Activated CD8-positive, alpha-beta T cell treated with anti-CD3 and anti-CD28 coated beads, Interleukin-2, amount 10 ng/mL, durations not matched to agents 7 days and 5 days (primary cell): ENCODE measurements at regions not wholly inside any gene's neighbourhood (a gene's known extent, or its start where the extent isn't known, plus 50 kb on each side); places are given as distances from the start of the nearest gene placed in this dataset.
"Not testable (repeated sequence)": the region's sequence is repeated elsewhere in the genome, so short reads cannot be mapped to it uniquely, and the experiment has no call there.

Source experiments
- ATAC-seq: fragments of 150-1000 bp; cut with Tn5 transposase; one replicate; pipeline ENCODE4 v1.10.0; 2021; ENCODE audit warnings: moderate library complexity
- CTCF ChIA-PET: fragments of 350-600 bp; sonication (Branson Sonifier 250); formaldehyde crosslinking; loops from one replicate; lab custom pipeline; 2021; ENCODE audit warnings: antibody characterized with exemption; lab: Charles Lee
- POLR2A ChIA-PET: fragments of 350-600 bp; sonication (Branson Sonifier 250); formaldehyde crosslinking; loops from one replicate; lab custom pipeline; 2021; ENCODE audit warnings: antibody characterized with exemption; lab: Charles Lee
- DNase-seq: peaks from one replicate; pipeline ENCODE4 v3.0.0-alpha.2; 2020
- H3K27ac Mint-ChIP-seq: one replicate; pipeline ENCODE4 v1.8.0; 2021; ENCODE audit warnings: mild to moderate bottlenecking, mixed read lengths
- H3K27me3 Mint-ChIP-seq: one replicate; pipeline ENCODE4 v1.8.0; 2021; ENCODE audit warnings: low read depth, mixed read lengths
- H3K36me3 Mint-ChIP-seq: one replicate; pipeline ENCODE4 v1.8.0; 2021; ENCODE audit warnings: low read depth, mixed read lengths
- H3K4me1 Mint-ChIP-seq: one replicate; pipeline ENCODE4 v1.8.0; 2021; ENCODE audit warnings: low read depth, mixed read lengths
- H3K4me3 Mint-ChIP-seq: one replicate; pipeline ENCODE4 v1.8.0; 2021; ENCODE audit warnings: mild to moderate bottlenecking, mixed read lengths
- H3K9me3 Mint-ChIP-seq: one replicate; pipeline ENCODE4 v1.8.0; 2022; ENCODE audit warnings: mixed read lengths; ENCODE audit not compliant: insufficient read depth

- DNase-seq, result no peak
- Mint-ChIP-seq H3K27me3 (no peaks in the 10 kb centered on the region), H3K36me3 (no peaks in the 10 kb centered on the region), H3K4me1 (no peaks in the 10 kb centered on the region), H3K27ac (no peak overlapping the region), H3K9me3 (no peaks in the 10 kb centered on the region), H3K4me3 (no peak overlapping the region)
- ChIA-PET POLR2A (interaction anchor here (0.6 kb wide), 1 partner anchor 28 kb away, joined by 4 read pairs; no protein-coding TSS in a partner anchor), CTCF (no interaction called here)
- ATAC-seq, result no peak
These were observed 98.9 kb upstream of the SPATA31D4 start for GRCh38 chr9:81829195-81829882.

- H3K4me3 Mint-ChIP-seq, H3K4me1 Mint-ChIP-seq, ATAC-seq, H3K27me3 Mint-ChIP-seq, H3K27ac Mint-ChIP-seq, H3K36me3 Mint-ChIP-seq, CTCF ChIA-PET, POLR2A ChIA-PET, H3K9me3 Mint-ChIP-seq, DNase-seq: not testable (repeated sequence)
These were observed 97.8 kb upstream of the SPATA31D4 start for GRCh38 chr9:81830431-81830830.

DNA sequence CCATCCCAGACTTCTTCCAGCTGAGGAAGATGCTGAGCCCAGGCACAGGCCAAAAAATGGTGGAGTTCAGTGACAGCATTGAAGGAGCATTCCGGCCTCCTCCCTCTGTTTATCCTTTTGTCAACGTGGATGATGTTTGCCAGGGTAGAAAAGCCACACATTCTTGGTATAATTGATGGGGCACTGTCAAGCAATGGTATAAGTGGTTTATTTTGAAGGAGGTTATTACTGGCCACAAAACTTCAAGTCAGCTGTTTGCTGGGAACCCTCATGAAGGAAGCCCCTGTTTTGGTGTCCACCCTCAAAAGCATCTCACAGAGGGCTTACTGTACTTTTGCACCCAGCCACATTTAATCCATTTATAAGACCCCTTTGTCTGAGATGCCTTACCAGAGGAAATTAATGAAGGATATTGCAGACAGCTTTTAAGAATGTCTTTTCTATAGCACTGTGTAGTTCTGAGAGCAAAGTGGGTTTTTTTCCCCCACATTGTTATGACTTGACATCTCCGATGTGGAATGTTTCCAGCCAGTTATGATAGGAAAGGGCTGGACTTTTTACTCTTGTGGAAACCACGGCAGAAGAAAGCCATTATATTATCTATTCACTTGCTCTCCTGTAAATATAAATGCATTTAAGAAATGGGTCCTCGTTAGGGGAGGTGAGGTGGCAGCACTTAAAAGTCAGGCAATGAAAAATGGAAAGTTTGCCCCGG is 95.5 kb upstream of the SPATA31D4 start:
- Mint-ChIP-seq H3K9me3 (no peaks in the 10 kb centered on the region), H3K27me3 (no peaks in the 10 kb centered on the region)

DNA sequence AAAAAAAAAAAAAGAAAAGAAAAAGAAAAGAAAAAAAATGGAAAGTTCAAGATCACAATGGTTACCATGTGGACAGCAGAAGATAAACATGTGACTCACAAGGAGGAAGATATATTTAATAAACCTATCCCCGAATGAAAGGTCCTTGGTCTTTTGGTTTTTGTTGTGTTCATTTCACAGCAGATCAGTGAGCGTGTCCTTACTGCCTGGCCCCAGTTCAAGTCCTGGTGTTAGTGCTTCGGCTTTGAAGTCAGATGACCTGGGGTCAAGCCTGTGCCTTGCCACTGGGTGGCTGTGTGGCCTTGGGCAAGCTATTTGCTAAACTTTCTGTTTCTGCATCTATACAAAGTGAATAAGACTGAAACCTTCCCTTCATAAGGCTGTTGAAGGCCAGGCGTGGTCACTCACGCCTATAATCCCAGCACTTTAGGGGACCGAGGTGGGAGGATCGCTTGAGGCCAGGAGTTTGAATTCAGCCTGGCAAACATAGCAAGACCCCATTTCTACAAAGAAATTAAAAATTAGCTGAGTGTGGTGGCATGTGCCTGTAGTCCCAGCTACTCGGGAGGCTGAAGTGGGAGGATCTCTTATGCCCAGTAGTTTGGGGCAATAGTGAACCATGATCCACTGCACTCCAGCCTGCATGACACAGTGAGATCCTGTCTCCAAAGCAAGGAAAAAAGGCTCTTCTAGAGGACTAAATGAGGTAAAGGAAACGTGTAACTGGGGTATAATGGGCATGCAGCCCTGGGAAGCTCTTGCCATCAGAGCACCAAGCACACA is 94.5 kb upstream of the SPATA31D4 start:
- ATAC-seq (no peak), DNase-seq (no peak)
- ChIA-PET POLR2A (no interaction called here), CTCF (no interaction called here)
- Mint-ChIP-seq H3K4me1 (no peaks in the 10 kb centered on the region), H3K36me3 (no peaks in the 10 kb centered on the region), H3K27ac (no peak overlapping the region), H3K27me3 (no peaks in the 10 kb centered on the region), H3K4me3 (no peak overlapping the region), H3K9me3 (no peaks in the 10 kb centered on the region)

More for the DNA sequence above, 95.5 kb upstream of the SPATA31D4 start:
- ChIA-PET CTCF (no interaction called here), POLR2A (no interaction called here)
- no peaks in the 10 kb centered on the region for H3K4me1 Mint-ChIP-seq
- H3K4me3 Mint-ChIP-seq, result no peak overlapping the region
- DNase-seq, result no peak
- H3K36me3 Mint-ChIP-seq, result no peaks in the 10 kb centered on the region
- ATAC-seq, result no peak
- H3K27ac Mint-ChIP-seq, result no peak overlapping the region

DNA sequence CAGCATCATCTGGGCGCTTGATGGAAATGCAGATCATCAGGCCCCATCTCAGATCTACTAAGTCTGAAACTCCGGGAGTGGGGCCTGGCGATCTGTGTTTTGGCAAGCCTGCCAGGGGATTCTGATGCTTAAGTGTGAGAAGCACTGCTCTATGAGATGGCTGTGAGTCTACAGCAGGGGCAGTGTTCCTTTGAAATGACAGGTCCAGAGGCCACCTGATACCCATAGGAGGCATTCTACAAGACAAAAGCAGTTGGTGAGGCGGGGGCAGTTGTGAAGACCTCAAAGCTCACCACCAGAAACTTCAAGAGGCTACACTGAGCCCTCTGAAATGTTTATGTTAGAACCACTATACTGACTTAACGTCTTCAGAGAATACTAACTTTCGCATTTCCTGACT is 86.9 kb upstream of the SPATA31D4 start:
- ChIA-PET CTCF (no interaction called here), POLR2A (no interaction called here)
- Mint-ChIP-seq H3K36me3 (no peaks in the 10 kb centered on the region), H3K27me3 (no peaks in the 10 kb centered on the region), H3K9me3 (no peaks in the 10 kb centered on the region), H3K27ac (no peak overlapping the region), H3K4me1 (no peaks in the 10 kb centered on the region), H3K4me3 (no peak overlapping the region)
- ATAC-seq (no peak), DNase-seq (no peak)

GRCh38 chr9:81844131-81844567 is 84.1 kb upstream of the SPATA31D4 start:
- Mint-ChIP-seq H3K27ac (no peak overlapping the region), H3K9me3 (no peaks in the 10 kb centered on the region), H3K27me3 (no peaks in the 10 kb centered on the region), H3K4me3 (no peak overlapping the region), H3K36me3 (no peaks in the 10 kb centered on the region), H3K4me1 (no peaks in the 10 kb centered on the region)
- no peak for DNase-seq
- ChIA-PET POLR2A (no interaction called here), CTCF (no interaction called here)
- no peak for ATAC-seq

DNA sequence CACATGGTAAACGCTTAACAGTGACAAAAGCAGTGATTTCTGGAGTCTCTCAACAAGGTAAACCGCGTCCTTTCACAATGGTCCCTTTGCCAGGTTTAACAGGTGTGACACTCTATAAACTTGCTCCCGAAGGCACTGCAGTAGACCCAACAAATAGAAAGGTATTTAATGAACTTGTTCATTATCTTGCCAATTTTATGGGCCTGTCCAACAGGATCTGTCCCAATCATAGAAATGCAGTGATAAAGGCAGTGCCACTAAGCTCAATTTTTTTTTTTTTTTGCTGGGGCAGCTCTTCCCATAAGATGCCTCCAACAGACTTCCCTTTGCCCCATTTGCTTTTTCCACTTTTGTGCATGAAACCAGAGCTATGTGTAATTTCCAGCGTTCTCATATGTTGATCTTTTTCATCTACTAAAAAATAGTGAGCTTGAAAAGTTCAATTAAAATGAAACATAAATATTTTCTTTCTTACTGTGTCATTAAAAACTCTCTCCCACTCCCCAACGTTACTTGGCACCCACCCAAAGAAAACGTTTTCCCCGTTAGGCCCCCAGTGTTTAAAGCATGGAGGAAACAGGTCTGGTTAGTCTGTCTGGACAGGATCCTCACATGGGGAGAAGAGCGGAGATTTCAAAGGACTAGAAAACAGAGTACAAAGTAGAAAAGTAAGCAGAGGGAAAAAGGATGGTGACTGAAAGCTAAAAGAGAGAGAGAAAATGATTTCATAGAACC is 80.9 kb upstream of the SPATA31D4 start:
- ChIA-PET POLR2A (no interaction called here), CTCF (no interaction called here)
- Mint-ChIP-seq H3K27ac (no peak overlapping the region), H3K4me3 (no peak overlapping the region), H3K27me3 (no peaks in the 10 kb centered on the region), H3K36me3 (no peaks in the 10 kb centered on the region), H3K4me1 (no peaks in the 10 kb centered on the region), H3K9me3 (no peaks in the 10 kb centered on the region)
- DNase-seq, result no peak
- no peak for ATAC-seq

DNA sequence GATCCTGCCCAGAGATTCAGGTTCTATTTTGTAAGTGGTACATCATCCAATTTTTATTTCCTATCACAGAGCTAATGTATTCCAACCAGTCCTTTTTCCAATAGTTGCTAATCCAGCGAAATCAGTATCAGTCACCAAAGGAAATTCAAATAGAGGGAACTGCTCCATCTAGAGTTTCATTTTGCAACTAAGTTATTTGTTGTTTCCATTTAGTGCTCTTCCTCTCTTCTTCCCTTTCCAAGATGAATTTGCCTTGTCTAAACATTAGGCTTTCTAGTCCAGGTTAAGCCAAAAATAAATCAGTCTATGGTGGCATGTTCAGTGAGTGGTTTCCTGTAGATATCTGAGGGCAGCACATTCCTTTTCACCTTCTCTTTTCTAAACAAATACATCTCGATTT is 79.8 kb upstream of the SPATA31D4 start:
- Mint-ChIP-seq H3K4me3 (no peak overlapping the region), H3K27ac (no peak overlapping the region), H3K27me3 (no peaks in the 10 kb centered on the region), H3K9me3 (no peaks in the 10 kb centered on the region), H3K36me3 (no peaks in the 10 kb centered on the region), H3K4me1 (no peaks in the 10 kb centered on the region)
- DNase-seq (no peak), ATAC-seq (no peak)
- ChIA-PET CTCF (no interaction called here), POLR2A (no interaction called here)

GRCh38 chr9:81849631-81850259 is 78.5 kb upstream of the SPATA31D4 start:
- ATAC-seq (no peak), DNase-seq (no peak)
- ChIA-PET CTCF (no interaction called here), POLR2A (no interaction called here)
- no peaks in the 10 kb centered on the region for H3K27me3 Mint-ChIP-seq
- H3K4me1 Mint-ChIP-seq, result no peaks in the 10 kb centered on the region
- no peak overlapping the region for H3K4me3 Mint-ChIP-seq
- no peaks in the 10 kb centered on the region for H3K36me3 Mint-ChIP-seq
- no peak overlapping the region for H3K27ac Mint-ChIP-seq
- H3K9me3 Mint-ChIP-seq, result no peaks in the 10 kb centered on the region

- DNase-seq (no peak), ATAC-seq (no peak)
- Mint-ChIP-seq H3K9me3 (no peaks in the 10 kb centered on the region), H3K36me3 (no peaks in the 10 kb centered on the region), H3K4me1 (no peaks in the 10 kb centered on the region), H3K4me3 (no peak overlapping the region), H3K27me3 (no peaks in the 10 kb centered on the region), H3K27ac (no peak overlapping the region)
- POLR2A ChIA-PET, result no interaction called here
- CTCF ChIA-PET, result no interaction called here
These were observed 77.5 kb upstream of the SPATA31D4 start for GRCh38 chr9:81850724-81851123.

- no peaks in the 10 kb centered on the region for H3K4me1 Mint-ChIP-seq
- no peak overlapping the region for H3K27ac Mint-ChIP-seq
- CTCF ChIA-PET, result no interaction called here
- H3K4me3 Mint-ChIP-seq, result no peak overlapping the region
- ATAC-seq (no peak), DNase-seq (no peak)
- POLR2A ChIA-PET, result no interaction called here
- no peaks in the 10 kb centered on the region for H3K27me3 Mint-ChIP-seq
- H3K9me3 Mint-ChIP-seq, result no peaks in the 10 kb centered on the region
- no peaks in the 10 kb centered on the region for H3K36me3 Mint-ChIP-seq
These were observed 76.9 kb upstream of the SPATA31D4 start for GRCh38 chr9:81851340-81851739.
